ENCODE measurements at regions not wholly inside any gene's neighbourhood (a gene's known extent, or its start where the extent isn't known, plus 50 kb on each side); places are given as distances from the start of the nearest gene placed in this dataset.
"Not testable (repeated sequence)": the region's sequence is repeated elsewhere in the genome, so short reads cannot be mapped to it uniquely, and the experiment has no call there.

GRCh38 chr20:22954661-22955060 is 80.5 kb upstream of the SSTR4 start:
- Histone ChIP-seq H3K4me1 (ENCODE audit: control insufficient read depth in 1 of 2, insufficient read depth in 2 of 2, low read length in 2 of 2) (no peaks in the 10 kb centered on the region), H3K36me3 (ENCODE audit: control insufficient read depth in 1 of 2, insufficient read depth in 2 of 2, low read length in 2 of 2) (no peaks in the 10 kb centered on the region), H3K27me3 (ENCODE audit: control insufficient read depth in 1 of 2, insufficient read depth in 2 of 2, low read length in 2 of 2) (no peaks in the 10 kb centered on the region), H3K27ac (ENCODE audit: low read depth, low read length) (no peak overlapping the region), H3K4me3 (ENCODE audit: low read depth in 1 of 2, low read length in 2 of 2) (no peak overlapping the region), H3K9me3 (ENCODE audit: control insufficient read depth in 1 of 2, low read length in 2 of 2) (no peaks in the 10 kb centered on the region), H3K9ac (ENCODE audit: low read depth in 1 of 2, low read length in 2 of 2) (no peak overlapping the region)

- H3K36me3 ChIP-seq (ENCODE audit: control insufficient read depth in 1 of 2, insufficient read depth in 2 of 2, low read length in 2 of 2) = no peaks in the 10 kb centered on the region
- H3K4me3 ChIP-seq (ENCODE audit: low read depth in 1 of 2, low read length in 2 of 2) = no peak overlapping the region
- H3K27me3 ChIP-seq (ENCODE audit: control insufficient read depth in 1 of 2, insufficient read depth in 2 of 2, low read length in 2 of 2) = no peaks in the 10 kb centered on the region
- no peaks in the 10 kb centered on the region for H3K9me3 ChIP-seq (ENCODE audit: control insufficient read depth in 1 of 2, low read length in 2 of 2)
- no peak overlapping the region for H3K9ac ChIP-seq (ENCODE audit: low read depth in 1 of 2, low read length in 2 of 2)
- H3K27ac ChIP-seq (ENCODE audit: low read depth, low read length) = no peak overlapping the region
- no peaks in the 10 kb centered on the region for H3K4me1 ChIP-seq (ENCODE audit: control insufficient read depth in 1 of 2, insufficient read depth in 2 of 2, low read length in 2 of 2)
Measured at GRCh38 chr20:22958390-22958789, 76.7 kb upstream of the SSTR4 start.

DNA sequence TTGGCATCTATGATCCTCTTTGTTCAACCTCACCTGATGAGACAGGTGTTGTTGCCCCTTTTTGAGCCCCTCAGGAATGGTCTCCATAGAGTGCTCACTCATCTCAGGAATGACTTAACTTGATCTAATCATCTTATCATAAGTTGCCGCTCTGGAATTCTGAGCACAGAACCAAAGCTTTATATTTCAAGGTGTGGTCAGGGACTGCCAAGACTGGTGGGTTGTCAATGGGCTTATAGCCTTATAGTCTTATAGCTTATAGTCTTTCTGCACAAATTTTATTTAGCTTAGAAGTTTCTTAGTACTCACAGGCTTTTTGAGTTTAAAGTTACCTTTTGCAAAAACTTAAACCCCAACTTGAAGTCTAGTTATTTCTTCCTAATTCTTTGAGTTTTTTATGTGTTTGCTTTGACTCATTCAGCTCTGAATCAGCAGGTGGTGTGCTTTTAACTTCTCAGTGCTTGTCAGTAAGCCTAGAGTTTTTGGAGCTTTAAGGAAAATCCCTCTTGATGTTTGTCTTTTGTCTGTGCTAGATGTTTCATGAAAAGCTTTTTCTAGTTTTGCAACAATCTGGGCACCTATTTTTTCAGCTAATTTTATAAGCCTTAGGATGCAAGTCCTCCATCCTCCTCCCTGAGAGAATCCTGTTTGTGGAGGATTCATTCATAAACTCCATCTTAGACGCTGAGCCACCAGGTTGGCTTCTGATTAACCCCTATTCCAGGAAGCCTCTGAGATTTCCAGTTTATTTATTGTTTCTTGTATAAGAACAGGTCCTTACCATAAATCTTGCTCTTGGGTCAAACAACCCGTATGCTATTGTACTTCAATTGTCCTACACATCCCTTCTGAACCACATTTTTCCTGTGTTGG is 72.3 kb upstream of the SSTR4 start:
- Histone ChIP-seq H3K27ac (ENCODE audit: low read depth, low read length) (no peak overlapping the region), H3K4me1 (ENCODE audit: control insufficient read depth in 1 of 2, insufficient read depth in 2 of 2, low read length in 2 of 2) (no peaks in the 10 kb centered on the region), H3K9ac (ENCODE audit: low read depth in 1 of 2, low read length in 2 of 2) (no peak overlapping the region), H3K9me3 (ENCODE audit: control insufficient read depth in 1 of 2, low read length in 2 of 2) (no peaks in the 10 kb centered on the region), H3K27me3 (ENCODE audit: control insufficient read depth in 1 of 2, insufficient read depth in 2 of 2, low read length in 2 of 2) (no peaks in the 10 kb centered on the region), H3K4me3 (ENCODE audit: low read depth in 1 of 2, low read length in 2 of 2) (no peak overlapping the region), H3K36me3 (ENCODE audit: control insufficient read depth in 1 of 2, insufficient read depth in 2 of 2, low read length in 2 of 2) (no peaks in the 10 kb centered on the region)

- Histone ChIP-seq H3K36me3 (ENCODE audit: control insufficient read depth in 1 of 2, insufficient read depth in 2 of 2, low read length in 2 of 2) (no peaks in the 10 kb centered on the region), H3K4me1 (ENCODE audit: control insufficient read depth in 1 of 2, insufficient read depth in 2 of 2, low read length in 2 of 2) (no peaks in the 10 kb centered on the region), H3K27ac (ENCODE audit: low read depth, low read length) (no peak overlapping the region), H3K9me3 (ENCODE audit: control insufficient read depth in 1 of 2, low read length in 2 of 2) (no peaks in the 10 kb centered on the region), H3K27me3 (ENCODE audit: control insufficient read depth in 1 of 2, insufficient read depth in 2 of 2, low read length in 2 of 2) (no peaks in the 10 kb centered on the region), H3K4me3 (ENCODE audit: low read depth in 1 of 2, low read length in 2 of 2) (no peak overlapping the region), H3K9ac (ENCODE audit: low read depth in 1 of 2, low read length in 2 of 2) (no peak overlapping the region)
Measured at GRCh38 chr20:22963581-22963980, 71.5 kb upstream of the SSTR4 start.

DNA sequence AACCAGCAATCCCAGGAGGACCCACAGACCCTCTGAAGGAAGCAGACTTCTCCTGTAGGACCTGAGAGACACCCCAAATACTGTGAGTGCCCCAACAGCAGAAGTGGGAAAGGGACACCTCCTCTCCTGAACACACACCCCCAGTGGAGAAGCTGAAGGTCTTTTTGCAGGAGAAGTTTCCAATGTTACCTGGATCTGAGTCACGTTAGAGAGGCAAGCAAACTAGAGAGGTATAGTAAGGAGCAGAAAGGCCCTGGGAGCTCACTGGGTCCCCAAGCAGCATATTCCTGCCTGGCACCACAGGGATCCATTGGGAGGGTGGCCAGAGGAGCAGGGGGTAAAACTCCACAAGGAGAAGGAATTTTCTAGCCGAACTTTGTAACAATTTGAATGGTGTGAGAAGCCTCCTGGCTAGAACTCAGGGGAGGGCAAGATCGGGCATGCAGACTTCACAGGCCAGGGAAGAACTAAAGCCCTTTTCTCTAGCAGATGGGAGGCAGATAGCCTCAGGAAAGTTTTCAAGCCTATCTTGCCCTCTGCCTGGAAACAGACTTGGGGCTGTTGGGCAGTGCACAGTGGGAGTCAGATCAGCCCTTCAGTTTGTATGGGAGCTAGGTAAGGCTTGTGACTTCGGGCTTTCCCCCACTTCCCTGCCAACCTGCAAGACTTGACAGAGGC is 68.2 kb upstream of the SSTR4 start:
- Histone ChIP-seq H3K4me1 (ENCODE audit: control insufficient read depth in 1 of 2, insufficient read depth in 2 of 2, low read length in 2 of 2) (no peaks in the 10 kb centered on the region), H3K9ac (ENCODE audit: low read depth in 1 of 2, low read length in 2 of 2) (no peak overlapping the region), H3K4me3 (ENCODE audit: low read depth in 1 of 2, low read length in 2 of 2) (no peak overlapping the region), H3K9me3 (ENCODE audit: control insufficient read depth in 1 of 2, low read length in 2 of 2) (no peaks in the 10 kb centered on the region), H3K27ac (ENCODE audit: low read depth, low read length) (no peak overlapping the region), H3K27me3 (ENCODE audit: control insufficient read depth in 1 of 2, insufficient read depth in 2 of 2, low read length in 2 of 2) (no peaks in the 10 kb centered on the region), H3K36me3 (ENCODE audit: control insufficient read depth in 1 of 2, insufficient read depth in 2 of 2, low read length in 2 of 2) (no peaks in the 10 kb centered on the region)

DNA sequence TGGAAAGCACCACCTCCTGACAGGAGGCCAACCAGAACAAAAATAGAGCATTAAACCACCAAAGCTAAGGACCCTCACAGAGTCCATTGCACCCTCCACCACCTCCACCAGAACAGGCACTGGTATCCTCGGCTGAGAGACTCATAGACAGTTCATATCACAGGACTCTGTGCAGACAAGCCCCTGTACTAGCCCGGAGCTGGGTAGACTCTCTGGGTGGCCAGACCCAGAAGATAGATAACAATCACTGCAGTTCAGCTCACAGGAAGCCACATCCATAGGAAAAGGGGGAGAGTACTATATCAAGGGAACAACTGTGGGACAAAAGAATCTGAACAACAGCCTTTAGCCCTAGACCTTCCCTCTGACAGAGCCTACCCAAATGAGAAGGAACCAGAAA is 67.4 kb upstream of the SSTR4 start:
- not testable (repeated sequence) for H3K9ac ChIP-seq (ENCODE audit: low read depth in 1 of 2, low read length in 2 of 2); H3K27me3 ChIP-seq (ENCODE audit: control insufficient read depth in 1 of 2, insufficient read depth in 2 of 2, low read length in 2 of 2); H3K27ac ChIP-seq (ENCODE audit: low read depth, low read length); H3K4me1 ChIP-seq (ENCODE audit: control insufficient read depth in 1 of 2, insufficient read depth in 2 of 2, low read length in 2 of 2); H3K4me3 ChIP-seq (ENCODE audit: low read depth in 1 of 2, low read length in 2 of 2); H3K9me3 ChIP-seq (ENCODE audit: control insufficient read depth in 1 of 2, low read length in 2 of 2); H3K36me3 ChIP-seq (ENCODE audit: control insufficient read depth in 1 of 2, insufficient read depth in 2 of 2, low read length in 2 of 2)

DNA sequence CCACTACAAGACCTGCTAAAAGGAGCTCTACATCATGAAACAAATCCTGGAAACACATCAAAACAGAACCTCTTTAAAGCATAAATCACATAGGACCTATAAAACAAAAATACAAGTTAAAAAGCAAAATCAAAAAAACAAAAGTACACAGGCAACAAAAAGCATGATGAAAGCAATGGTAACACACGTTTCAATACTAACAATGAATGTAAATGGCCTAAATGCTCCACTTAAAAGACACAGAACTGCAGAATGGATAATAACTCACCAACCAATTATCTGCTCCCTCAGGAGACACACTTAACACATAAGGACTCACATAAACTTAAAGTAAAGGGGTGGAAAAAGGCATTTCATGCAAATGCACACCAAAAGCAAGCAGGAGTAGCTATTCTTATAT is 66.1 kb upstream of the SSTR4 start:
- not testable (repeated sequence) for H3K4me3 ChIP-seq (ENCODE audit: low read depth in 1 of 2, low read length in 2 of 2); H3K9me3 ChIP-seq (ENCODE audit: control insufficient read depth in 1 of 2, low read length in 2 of 2); H3K27me3 ChIP-seq (ENCODE audit: control insufficient read depth in 1 of 2, insufficient read depth in 2 of 2, low read length in 2 of 2); H3K9ac ChIP-seq (ENCODE audit: low read depth in 1 of 2, low read length in 2 of 2); H3K27ac ChIP-seq (ENCODE audit: low read depth, low read length); H3K4me1 ChIP-seq (ENCODE audit: control insufficient read depth in 1 of 2, insufficient read depth in 2 of 2, low read length in 2 of 2); H3K36me3 ChIP-seq (ENCODE audit: control insufficient read depth in 1 of 2, insufficient read depth in 2 of 2, low read length in 2 of 2)

DNA sequence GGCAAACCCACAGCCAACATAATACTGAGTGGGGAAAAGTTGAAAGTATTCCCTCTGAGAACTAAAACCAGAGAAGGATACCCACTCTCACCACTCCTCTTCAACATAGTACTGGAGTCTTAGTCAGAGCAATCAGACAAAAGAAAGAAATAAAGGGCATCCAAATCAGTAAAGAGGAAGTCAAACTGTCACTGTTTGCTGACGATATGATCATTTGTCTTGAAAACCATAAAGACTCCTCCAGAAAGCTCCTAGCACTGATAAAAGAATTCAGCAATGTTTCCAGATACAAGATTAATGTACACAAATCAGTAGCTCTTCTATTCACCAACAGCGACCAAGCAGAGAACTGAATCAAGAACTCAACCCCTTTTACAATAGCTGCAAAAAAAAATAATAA is 64.0 kb upstream of the SSTR4 start:
- H3K27me3 ChIP-seq (ENCODE audit: control insufficient read depth in 1 of 2, insufficient read depth in 2 of 2, low read length in 2 of 2); H3K27ac ChIP-seq (ENCODE audit: low read depth, low read length); H3K9ac ChIP-seq (ENCODE audit: low read depth in 1 of 2, low read length in 2 of 2); H3K4me3 ChIP-seq (ENCODE audit: low read depth in 1 of 2, low read length in 2 of 2); H3K4me1 ChIP-seq (ENCODE audit: control insufficient read depth in 1 of 2, insufficient read depth in 2 of 2, low read length in 2 of 2); H3K36me3 ChIP-seq (ENCODE audit: control insufficient read depth in 1 of 2, insufficient read depth in 2 of 2, low read length in 2 of 2); H3K9me3 ChIP-seq (ENCODE audit: control insufficient read depth in 1 of 2, low read length in 2 of 2): not testable (repeated sequence)

DNA sequence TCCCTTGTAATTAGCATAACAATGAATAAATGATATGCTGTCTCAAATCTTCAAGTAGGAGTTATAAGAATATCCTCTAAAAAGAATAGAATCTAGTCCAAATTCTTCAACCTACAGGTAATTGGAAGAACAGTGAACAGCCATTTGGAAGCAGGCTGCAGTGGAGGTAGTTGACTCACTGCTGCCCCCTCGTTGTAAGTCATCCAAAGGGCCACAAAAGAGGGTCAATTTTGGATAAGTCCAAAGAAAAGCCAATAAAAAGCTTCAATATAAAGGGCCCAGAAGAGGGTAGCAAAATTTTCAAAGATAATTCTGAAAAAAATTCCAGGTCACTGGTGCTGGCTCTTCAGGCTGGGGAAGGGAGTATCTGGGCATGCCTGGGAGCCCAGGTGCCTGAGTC is 60.8 kb upstream of the SSTR4 start:
- no peak overlapping the region for H3K9ac ChIP-seq (ENCODE audit: low read depth in 1 of 2, low read length in 2 of 2)
- H3K36me3 ChIP-seq (ENCODE audit: control insufficient read depth in 1 of 2, insufficient read depth in 2 of 2, low read length in 2 of 2) = no peaks in the 10 kb centered on the region
- no peak overlapping the region for H3K4me3 ChIP-seq (ENCODE audit: low read depth in 1 of 2, low read length in 2 of 2)
- H3K27me3 ChIP-seq (ENCODE audit: control insufficient read depth in 1 of 2, insufficient read depth in 2 of 2, low read length in 2 of 2) = no peaks in the 10 kb centered on the region
- no peaks in the 10 kb centered on the region for H3K4me1 ChIP-seq (ENCODE audit: control insufficient read depth in 1 of 2, insufficient read depth in 2 of 2, low read length in 2 of 2)
- no peak overlapping the region for H3K27ac ChIP-seq (ENCODE audit: low read depth, low read length)
- H3K9me3 ChIP-seq (ENCODE audit: control insufficient read depth in 1 of 2, low read length in 2 of 2) = no peaks in the 10 kb centered on the region

GRCh38 chr20:22977047-22977785 is 57.9 kb upstream of the SSTR4 start:
- Histone ChIP-seq H3K27me3 (ENCODE audit: control insufficient read depth in 1 of 2, insufficient read depth in 2 of 2, low read length in 2 of 2) (no peaks in the 10 kb centered on the region), H3K36me3 (ENCODE audit: control insufficient read depth in 1 of 2, insufficient read depth in 2 of 2, low read length in 2 of 2) (no peaks in the 10 kb centered on the region), H3K27ac (ENCODE audit: low read depth, low read length) (no peak overlapping the region), H3K9ac (ENCODE audit: low read depth in 1 of 2, low read length in 2 of 2) (no peak overlapping the region), H3K4me3 (ENCODE audit: low read depth in 1 of 2, low read length in 2 of 2) (no peak overlapping the region), H3K9me3 (ENCODE audit: control insufficient read depth in 1 of 2, low read length in 2 of 2) (no peaks in the 10 kb centered on the region), H3K4me1 (ENCODE audit: control insufficient read depth in 1 of 2, insufficient read depth in 2 of 2, low read length in 2 of 2) (no peaks in the 10 kb centered on the region)
